Colonic mucosa (tissue), 4 donors: ENCODE measurements at regions not wholly inside any gene's neighbourhood (a gene's known extent, or its start where the extent isn't known, plus 50 kb on each side); places are given as distances from the start of the nearest gene placed in this dataset.

Source experiments
- DNase-seq: peaks from one replicate; pipeline ENCODE4 v3.0.0-alpha.2; 2020
- H3K27ac ChIP-seq: fragments of 200-600 bp; one replicate; pipeline ENCODE4 v1.8.0; 2021
- H3K27me3 ChIP-seq: fragments of 200-600 bp; one replicate; pipeline ENCODE4 v1.8.0; 2021
- H3K36me3 ChIP-seq: fragments of 200-600 bp; one replicate; pipeline ENCODE4 v1.8.0; 2021
- H3K4me1 ChIP-seq: fragments of 200-600 bp; one replicate; pipeline ENCODE4 v1.8.0; 2021; ENCODE audit warnings: mild to moderate bottlenecking
- H3K4me3 ChIP-seq: fragments of 200-600 bp; one replicate; pipeline ENCODE4 v1.8.0; 2021
- H3K9ac ChIP-seq, 2 donors: one replicate each; pipeline ENCODE4 v1.7.0; 2013; ENCODE audit warnings: control low read depth in 2 of 2, low read depth in 2 of 2, low read length in 2 of 2
- H3K9me3 ChIP-seq: fragments of 200-600 bp; one replicate; pipeline ENCODE4 v1.8.0; 2021
- CTCF ChIP-seq: fragments of 200-600 bp; IDR thresholded peaks from one replicate; pipeline ENCODE4 v1.8.0; 2022; ENCODE audit warnings: antibody characterized with exemption, mild to moderate bottlenecking
- intact Hi-C: fragments of 100-400 bp; cut with DNase I; formaldehyde crosslinking; loops from one replicate; pipeline ENCODE4 v1.14.1; 2022
- donor health status: healthy.
- donor health status: DM: no; HTN: no; CAD: no.
- donor health status: DM: no; HTN: no; CAD: no.

- no peak for TF ChIP-seq CTCF
- Histone ChIP-seq H3K4me3 (no peak overlapping the region), H3K9me3 (no peaks in the 10 kb centered on the region), H3K4me1 (no peaks in the 10 kb centered on the region), H3K9ac (no peak overlapping the region), H3K27ac (no peak overlapping the region), H3K27me3 (no peaks in the 10 kb centered on the region), H3K36me3 (no peaks in the 10 kb centered on the region)
- intact Hi-C loops = no loop called here
- no peak for DNase-seq
Measured at GRCh38 chr7:20958572-20958971, 171.9 kb upstream of the SP8 start.

- intact Hi-C loops = no loop called here
- no peak for DNase-seq
- H3K27me3 ChIP-seq = no peaks in the 10 kb centered on the region
- H3K9me3 ChIP-seq = no peaks in the 10 kb centered on the region
- H3K4me1 ChIP-seq = no peaks in the 10 kb centered on the region
- no peaks in the 10 kb centered on the region for H3K36me3 ChIP-seq
- no peak overlapping the region for H3K27ac ChIP-seq
- no peak for TF ChIP-seq CTCF
- no peak overlapping the region for H3K9ac ChIP-seq
- H3K4me3 ChIP-seq = no peak overlapping the region
Measured at GRCh38 chr7:20959281-20959680, 172.6 kb upstream of the SP8 start.

- intact Hi-C loops = no loop called here
- no peak overlapping the region for H3K4me3 ChIP-seq
- H3K9me3 ChIP-seq = no peaks in the 10 kb centered on the region
- H3K27me3 ChIP-seq = no peaks in the 10 kb centered on the region
- H3K4me1 ChIP-seq = no peaks in the 10 kb centered on the region
- H3K36me3 ChIP-seq = no peaks in the 10 kb centered on the region
- no peak overlapping the region for H3K9ac ChIP-seq
- H3K27ac ChIP-seq = no peak overlapping the region
- no peak for DNase-seq
- TF ChIP-seq CTCF = no peak
Measured at GRCh38 chr7:20963556-20964280, 177.0 kb upstream of the SP8 start.

GRCh38 chr7:20964281-20964918 lies 177.7 kb upstream of the SP8 start:
- Histone ChIP-seq H3K9ac (no peak overlapping the region), H3K27ac (no peak overlapping the region), H3K27me3 (no peaks in the 10 kb centered on the region), H3K9me3 (no peaks in the 10 kb centered on the region), H3K4me3 (no peak overlapping the region), H3K4me1 (no peaks in the 10 kb centered on the region), H3K36me3 (no peaks in the 10 kb centered on the region)
- no peak for TF ChIP-seq CTCF
- intact Hi-C loops = no loop called here
- DNase-seq = no peak

GRCh38 chr7:20971219-20971618 lies 184.5 kb upstream of the SP8 start:
- no peak for DNase-seq
- Histone ChIP-seq H3K9me3 (no peaks in the 10 kb centered on the region), H3K27ac (no peak overlapping the region), H3K9ac (no peak overlapping the region), H3K36me3 (no peaks in the 10 kb centered on the region), H3K27me3 (no peaks in the 10 kb centered on the region), H3K4me1 (no peaks in the 10 kb centered on the region), H3K4me3 (no peak overlapping the region)
- intact Hi-C loops = no loop called here
- no peak for TF ChIP-seq CTCF
